ENCODE measurements at regions not wholly inside any gene's neighbourhood (a gene's known extent, or its start where the extent isn't known, plus 50 kb on each side); places are given as distances from the start of the nearest gene placed in this dataset.
"Not testable (repeated sequence)": the region's sequence is repeated elsewhere in the genome, so short reads cannot be mapped to it uniquely, and the experiment has no call there.

- Mint-ChIP-seq H3K36me3 (no peaks in the 10 kb centered on the region), H3K4me1 (no peaks in the 10 kb centered on the region), H3K4me3 (no peak overlapping the region), H3K27me3 (no peaks in the 10 kb centered on the region), H3K9me3 (no peaks in the 10 kb centered on the region), H3K27ac (no peak overlapping the region)
- CTCF ChIA-PET, result no interaction called here
- DNase-seq, result no peak
Measured at GRCh38 chr11:10970926-10971325, 113.1 kb upstream of the ZBED5 start.

DNA sequence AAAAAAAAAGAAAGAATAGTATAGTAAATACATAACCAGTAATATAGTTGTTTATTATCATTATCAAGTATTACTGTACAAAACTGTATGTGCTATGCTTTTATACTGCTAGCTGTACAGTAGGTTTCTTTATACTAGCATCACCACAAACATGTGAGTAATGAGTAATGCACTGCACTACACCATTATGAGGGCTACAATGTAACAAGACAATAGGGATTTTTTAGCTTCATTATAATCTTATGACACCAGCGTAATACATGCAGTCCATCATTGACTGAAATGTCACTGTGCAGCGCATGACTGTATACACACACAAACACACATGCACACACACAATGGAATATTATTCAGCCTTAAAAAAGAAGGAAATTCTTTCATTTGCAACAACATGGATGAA is 111.5 kb upstream of the ZBED5 start:
- CTCF ChIA-PET, result interaction anchor here (1.6 kb wide), 1 partner anchor 177 kb away, joined by 5 read pairs; no protein-coding TSS in a partner anchor
- Mint-ChIP-seq H3K4me1 (no peaks in the 10 kb centered on the region), H3K36me3 (no peaks in the 10 kb centered on the region), H3K4me3 (no peak overlapping the region), H3K27me3 (no peaks in the 10 kb centered on the region), H3K27ac (no peak overlapping the region), H3K9me3 (peaks cover 4% of the 10 kb centered on the region)
- no peak for DNase-seq

- CTCF ChIA-PET, H3K27ac Mint-ChIP-seq, H3K4me3 Mint-ChIP-seq, H3K4me1 Mint-ChIP-seq, DNase-seq, H3K9me3 Mint-ChIP-seq, H3K27me3 Mint-ChIP-seq, H3K36me3 Mint-ChIP-seq: not testable (repeated sequence)
Measured at GRCh38 chr11:10956884-10957283, 99.0 kb upstream of the ZBED5 start.

DNA sequence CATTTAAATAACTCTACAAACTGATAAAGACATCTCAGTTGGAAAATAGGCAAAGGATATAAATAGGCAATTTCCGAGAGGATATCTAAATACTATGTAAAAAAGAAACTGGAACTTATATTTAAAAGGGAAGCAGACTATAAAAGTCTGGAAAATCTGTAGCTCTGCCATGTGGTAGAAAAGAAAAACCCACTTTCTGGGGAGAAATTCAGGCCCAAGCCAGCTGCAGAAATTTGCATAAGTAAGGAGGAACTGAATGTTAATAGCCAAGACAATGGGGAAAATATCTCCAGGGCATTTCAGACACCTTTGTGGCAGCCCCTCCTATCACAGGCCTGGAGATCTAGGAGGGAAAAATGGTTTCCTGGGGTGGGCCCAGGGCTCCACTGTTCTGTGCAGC is 97.8 kb upstream of the ZBED5 start:
- no peak for DNase-seq
- Mint-ChIP-seq H3K36me3 (peaks cover 1% of the 10 kb centered on the region), H3K9me3 (peaks cover 2% of the 10 kb centered on the region), H3K4me1 (no peaks in the 10 kb centered on the region), H3K4me3 (no peak overlapping the region), H3K27ac (no peak overlapping the region), H3K27me3 (peaks cover 12% of the 10 kb centered on the region)
- CTCF ChIA-PET, result no interaction called here

- CTCF ChIA-PET, result no interaction called here
Measured at GRCh38 chr11:10954184-10954583, 96.3 kb upstream of the ZBED5 start.

GRCh38 chr11:10952872-10953271 is 95.0 kb upstream of the ZBED5 start:
- Mint-ChIP-seq H3K27me3 (peaks cover 16% of the 10 kb centered on the region), H3K4me3 (no peak overlapping the region), H3K27ac (no peak overlapping the region), H3K9me3 (peaks cover 2% of the 10 kb centered on the region), H3K4me1 (no peaks in the 10 kb centered on the region), H3K36me3 (peaks cover 1% of the 10 kb centered on the region)
- no peak for DNase-seq
- CTCF ChIA-PET, result no interaction called here

More at GRCh38 chr11:10954184-10954583, 96.3 kb upstream of the ZBED5 start:
- H3K4me3 Mint-ChIP-seq, result no peak overlapping the region
- H3K27me3 Mint-ChIP-seq, result peaks cover 12% of the 10 kb centered on the region
- DNase-seq, result no peak
- no peaks in the 10 kb centered on the region for H3K4me1 Mint-ChIP-seq
- H3K9me3 Mint-ChIP-seq, result peaks cover 2% of the 10 kb centered on the region
- H3K36me3 Mint-ChIP-seq, result peaks cover 1% of the 10 kb centered on the region
- H3K27ac Mint-ChIP-seq, result no peak overlapping the region

DNA sequence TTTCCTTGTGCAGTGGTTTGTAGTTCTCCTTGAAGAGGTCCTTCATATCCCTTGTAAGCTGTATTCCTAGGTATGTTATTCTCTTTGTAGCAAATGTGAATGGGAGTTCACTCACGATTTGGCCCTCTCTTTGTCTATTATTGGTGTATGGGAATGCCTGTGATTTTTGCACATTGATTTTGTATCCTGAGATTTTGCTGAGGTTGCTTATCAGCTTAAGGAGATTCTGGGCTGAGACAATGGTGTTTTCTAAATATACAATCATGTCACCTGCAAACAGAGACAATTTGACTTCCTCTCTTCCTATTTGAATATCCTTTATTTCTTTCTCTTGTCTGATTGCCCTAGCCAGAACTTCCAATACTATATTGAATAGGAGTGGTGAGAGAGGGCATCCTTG is 90.1 kb upstream of the ZBED5 start:
- not testable (repeated sequence) for H3K9me3 Mint-ChIP-seq, H3K4me3 Mint-ChIP-seq, DNase-seq, H3K36me3 Mint-ChIP-seq, H3K27ac Mint-ChIP-seq, H3K4me1 Mint-ChIP-seq
- CTCF ChIA-PET, result interaction anchor here (0.7 kb wide), 1 partner anchor 209 kb away, joined by 3 read pairs; no protein-coding TSS in a partner anchor
- H3K27me3 Mint-ChIP-seq, result peaks cover 14% of the 10 kb centered on the region

GRCh38 chr11:10946072-10946471 is 88.2 kb upstream of the ZBED5 start:
- CTCF ChIA-PET, result no interaction called here
- Mint-ChIP-seq H3K4me1 (no peaks in the 10 kb centered on the region), H3K4me3 (no peak overlapping the region), H3K9me3 (no peaks in the 10 kb centered on the region), H3K27ac (no peak overlapping the region), H3K27me3 (peaks cover 4% of the 10 kb centered on the region), H3K36me3 (no peaks in the 10 kb centered on the region)
- DNase-seq, result no peak

DNA sequence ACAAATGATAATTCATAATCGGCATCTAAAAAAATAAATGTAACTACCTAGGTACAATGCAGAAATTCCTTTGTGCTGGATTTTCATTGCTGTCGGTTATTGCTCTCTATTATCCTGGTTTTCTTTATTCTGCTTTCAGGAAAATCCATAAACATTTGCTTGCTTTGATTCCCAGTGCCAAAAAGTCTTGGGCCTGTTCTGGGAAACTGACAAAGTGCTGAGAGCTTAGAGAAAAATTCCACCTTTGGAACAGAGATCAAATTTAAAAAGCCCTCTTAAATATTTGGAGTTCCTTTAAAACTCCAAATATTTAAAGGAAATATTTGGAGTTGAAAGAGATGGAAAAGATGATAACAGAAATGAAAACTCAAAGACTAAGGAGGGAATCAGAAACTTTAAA is 87.3 kb upstream of the ZBED5 start:
- H3K27ac Mint-ChIP-seq, result no peak overlapping the region
- no peaks in the 10 kb centered on the region for H3K4me1 Mint-ChIP-seq
- CTCF ChIA-PET, result no interaction called here
- H3K4me3 Mint-ChIP-seq, result no peak overlapping the region
- no peaks in the 10 kb centered on the region for H3K9me3 Mint-ChIP-seq
- no peak for DNase-seq
- peaks cover 4% of the 10 kb centered on the region for H3K27me3 Mint-ChIP-seq
- H3K36me3 Mint-ChIP-seq, result no peaks in the 10 kb centered on the region

GRCh38 chr11:10943968-10944367 is 86.1 kb upstream of the ZBED5 start:
- DNase-seq, result no peak
- Mint-ChIP-seq H3K9me3 (no peaks in the 10 kb centered on the region), H3K4me3 (no peak overlapping the region), H3K4me1 (no peaks in the 10 kb centered on the region), H3K36me3 (no peaks in the 10 kb centered on the region), H3K27me3 (peaks cover 4% of the 10 kb centered on the region), H3K27ac (no peak overlapping the region)
- CTCF ChIA-PET, result interaction anchor here (0.9 to 1.5 kb wide), 4 partner anchors 9 to 844 kb away, joined by 3 to 7 read pairs (median 4); no protein-coding TSS in a partner anchor

GRCh38 chr11:10942620-10943019 is 84.8 kb upstream of the ZBED5 start:
- Mint-ChIP-seq H3K4me1 (no peaks in the 10 kb centered on the region), H3K27me3 (peaks cover 8% of the 10 kb centered on the region), H3K4me3 (no peak overlapping the region), H3K27ac (no peak overlapping the region), H3K36me3 (no peaks in the 10 kb centered on the region), H3K9me3 (no peaks in the 10 kb centered on the region)
- CTCF ChIA-PET, result interaction anchor here (0.7 to 1.5 kb wide), 4 partner anchors 9 to 150 kb away, joined by 3 to 6 read pairs (median 3); no protein-coding TSS in a partner anchor
- DNase-seq, result no peak

DNA sequence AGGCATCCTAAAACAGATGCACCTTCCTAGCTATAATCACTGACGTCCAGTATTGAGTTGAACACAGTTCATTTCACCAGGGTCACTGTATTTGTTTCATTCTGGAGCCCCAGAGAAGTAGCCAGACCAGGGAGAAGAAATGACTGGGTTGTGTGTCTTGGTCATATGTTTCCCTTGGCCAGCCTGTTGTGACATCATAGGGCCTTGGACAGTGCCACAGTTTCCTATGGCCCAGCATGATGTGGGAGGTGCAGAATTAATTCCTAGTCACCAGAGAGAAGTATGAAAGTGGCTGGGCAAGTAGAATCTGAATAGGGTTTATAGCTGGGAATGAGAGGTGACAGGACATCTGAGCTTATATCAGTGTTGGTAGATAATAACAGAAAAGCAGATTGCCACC is 84.0 kb upstream of the ZBED5 start:
- Mint-ChIP-seq H3K9me3 (no peaks in the 10 kb centered on the region), H3K27ac (no peak overlapping the region), H3K4me3 (no peak overlapping the region), H3K36me3 (no peaks in the 10 kb centered on the region), H3K27me3 (peaks cover 8% of the 10 kb centered on the region), H3K4me1 (no peaks in the 10 kb centered on the region)
- CTCF ChIA-PET, result interaction anchor here (0.8 to 1.5 kb wide), 4 partner anchors 8 to 843 kb away, joined by 3 to 6 read pairs (median 3); no protein-coding TSS in a partner anchor
- no peak for DNase-seq

GRCh38 chr11:10941414-10941813 is 83.6 kb upstream of the ZBED5 start:
- CTCF ChIA-PET, result interaction anchor here (0.6 to 1.5 kb wide), 5 partner anchors 8 to 843 kb away, joined by 3 to 6 read pairs (median 3); no protein-coding TSS in a partner anchor
- Mint-ChIP-seq H3K27me3 (peaks cover 8% of the 10 kb centered on the region), H3K4me3 (no peak overlapping the region), H3K9me3 (no peaks in the 10 kb centered on the region), H3K27ac (no peak overlapping the region), H3K4me1 (no peaks in the 10 kb centered on the region), H3K36me3 (no peaks in the 10 kb centered on the region)
- DNase-seq, result no peak

DNA sequence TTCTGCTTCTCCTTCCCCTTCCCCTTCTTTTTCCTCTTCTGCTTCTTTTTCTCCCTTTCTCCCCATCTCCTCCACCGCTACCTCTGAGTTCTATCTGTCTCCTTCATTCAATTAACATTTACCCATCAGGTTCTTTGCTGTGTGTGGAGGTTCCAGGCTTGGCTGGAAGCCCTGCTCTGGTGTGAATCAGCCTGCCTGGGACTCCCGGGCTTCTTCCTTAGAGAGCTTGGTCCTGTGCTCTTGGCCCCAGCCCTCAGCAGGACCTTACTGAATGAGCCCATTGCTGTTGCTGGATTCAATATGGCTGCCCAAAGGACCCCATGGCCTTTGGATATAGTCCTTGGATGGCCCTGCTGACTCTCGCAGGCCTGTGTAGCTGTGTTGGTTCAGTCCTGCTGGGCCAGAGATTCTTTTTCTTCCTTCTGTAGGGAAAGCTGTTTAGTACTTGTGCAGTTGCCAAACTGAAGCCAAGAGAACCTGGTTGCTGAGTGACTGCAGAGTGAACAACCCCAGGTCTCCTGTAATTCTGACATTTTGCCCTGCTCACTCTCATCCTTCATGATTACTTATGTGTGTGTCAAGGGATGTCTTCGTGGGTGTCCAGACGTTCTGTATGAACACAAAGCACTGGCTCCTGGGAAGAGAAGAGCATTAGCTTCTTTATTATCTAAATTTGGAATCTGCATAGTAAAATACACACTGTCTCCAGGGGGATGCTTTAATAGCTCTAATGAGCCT is 81.0 kb upstream of the ZBED5 start:
- no peak overlapping the region for H3K27ac Mint-ChIP-seq
- H3K27me3 Mint-ChIP-seq, result peaks cover 27% of the 10 kb centered on the region
- no peak for DNase-seq
- peaks cover 9% of the 10 kb centered on the region for H3K4me1 Mint-ChIP-seq
- no peak overlapping the region for H3K4me3 Mint-ChIP-seq
- no peaks in the 10 kb centered on the region for H3K9me3 Mint-ChIP-seq
- H3K36me3 Mint-ChIP-seq, result no peaks in the 10 kb centered on the region
- CTCF ChIA-PET, result interaction anchor here (0.6 to 1.4 kb wide), 2 partner anchors 90 to 146 kb away, joined by 4 read pairs; no protein-coding TSS in a partner anchor

DNA sequence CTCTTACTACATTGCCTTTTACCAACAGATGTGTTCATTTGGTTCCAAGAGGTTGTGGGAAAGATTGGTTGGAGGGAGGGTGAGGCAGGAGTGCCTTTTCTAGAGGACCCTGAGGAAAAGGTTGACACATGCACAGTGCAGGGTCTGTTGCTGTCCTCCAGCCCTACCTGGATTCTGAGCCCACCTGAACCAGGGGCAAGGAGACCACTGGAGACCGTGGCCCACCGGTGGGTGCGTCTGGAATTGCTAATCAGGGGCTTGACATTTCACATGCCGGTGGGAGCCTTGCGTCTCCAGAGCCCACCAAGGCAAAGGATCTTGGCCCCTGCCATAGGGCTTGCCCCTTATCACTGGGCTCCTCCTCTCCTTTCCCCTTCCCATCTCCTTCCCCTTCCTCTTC is 80.4 kb upstream of the ZBED5 start:
- Mint-ChIP-seq H3K27ac (no peak overlapping the region), H3K27me3 (peaks cover 33% of the 10 kb centered on the region), H3K36me3 (no peaks in the 10 kb centered on the region), H3K4me3 (no peak overlapping the region), H3K9me3 (no peaks in the 10 kb centered on the region), H3K4me1 (peaks cover 15% of the 10 kb centered on the region)
- DNase-seq, result no peak
- CTCF ChIA-PET, result interaction anchor here (0.6 to 1.4 kb wide), 2 partner anchors 83 to 90 kb away, joined by 4 to 7 read pairs; no protein-coding TSS in a partner anchor

Data from activated naive CD4-positive, alpha-beta T cell treated with anti-CD3 and anti-CD28 coated beads, Interleukin-2, amount 10 ng/mL, durations not matched to agents 7 days and 5 days (primary cell).